ENCODE measurements at regions not wholly inside any gene's neighbourhood (a gene's known extent, or its start where the extent isn't known, plus 50 kb on each side); places are given as distances from the start of the nearest gene placed in this dataset.

DNA sequence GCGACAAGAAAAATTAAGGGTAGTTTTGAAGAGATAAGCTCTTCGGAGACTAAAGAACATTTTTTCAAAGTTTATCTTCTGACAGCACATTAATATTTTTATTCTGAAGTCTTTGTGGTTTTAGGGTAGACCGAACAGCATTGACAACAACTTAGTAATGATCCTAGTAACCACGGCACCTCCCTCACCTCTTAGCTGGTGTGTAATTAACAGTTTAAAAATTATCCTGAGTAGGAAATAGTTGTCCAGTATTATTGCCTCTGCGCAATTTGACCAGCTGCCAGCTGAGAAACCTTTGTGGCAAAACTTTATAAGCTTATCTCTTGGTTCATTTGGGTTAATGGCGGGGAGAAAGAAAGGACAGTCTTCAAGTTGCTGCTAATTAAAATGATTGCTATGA lies 213.6 kb downstream of the CBLL2 start:
- H3K9me3 ChIP-seq (ENCODE audit: severe bottlenecking) = no peaks in the 10 kb centered on the region
- TF ChIP-seq, protein P1, sequence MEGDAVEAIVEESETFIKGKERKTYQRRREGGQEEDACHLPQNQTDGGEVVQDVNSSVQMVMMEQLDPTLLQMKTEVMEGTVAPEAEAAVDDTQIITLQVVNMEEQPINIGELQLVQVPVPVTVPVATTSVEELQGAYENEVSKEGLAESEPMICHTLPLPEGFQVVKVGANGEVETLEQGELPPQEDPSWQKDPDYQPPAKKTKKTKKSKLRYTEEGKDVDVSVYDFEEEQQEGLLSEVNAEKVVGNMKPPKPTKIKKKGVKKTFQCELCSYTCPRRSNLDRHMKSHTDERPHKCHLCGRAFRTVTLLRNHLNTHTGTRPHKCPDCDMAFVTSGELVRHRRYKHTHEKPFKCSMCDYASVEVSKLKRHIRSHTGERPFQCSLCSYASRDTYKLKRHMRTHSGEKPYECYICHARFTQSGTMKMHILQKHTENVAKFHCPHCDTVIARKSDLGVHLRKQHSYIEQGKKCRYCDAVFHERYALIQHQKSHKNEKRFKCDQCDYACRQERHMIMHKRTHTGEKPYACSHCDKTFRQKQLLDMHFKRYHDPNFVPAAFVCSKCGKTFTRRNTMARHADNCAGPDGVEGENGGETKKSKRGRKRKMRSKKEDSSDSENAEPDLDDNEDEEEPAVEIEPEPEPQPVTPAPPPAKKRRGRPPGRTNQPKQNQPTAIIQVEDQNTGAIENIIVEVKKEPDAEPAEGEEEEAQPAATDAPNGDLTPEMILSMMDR (IDR thresholded peaks at IDR 0.05; ENCODE audit: low read depth, low read length) = no peak
- no peaks in the 10 kb centered on the region for H3K36me3 ChIP-seq
- H3K27me3 ChIP-seq (ENCODE audit: insufficient read depth, low read depth, severe bottlenecking) = no peaks in the 10 kb centered on the region
- no peak overlapping the region for H3K27ac ChIP-seq
- DNase-seq = no peak
- no peak overlapping the region for H3K4me3 ChIP-seq (ENCODE audit: low read depth, low read length)

DNA sequence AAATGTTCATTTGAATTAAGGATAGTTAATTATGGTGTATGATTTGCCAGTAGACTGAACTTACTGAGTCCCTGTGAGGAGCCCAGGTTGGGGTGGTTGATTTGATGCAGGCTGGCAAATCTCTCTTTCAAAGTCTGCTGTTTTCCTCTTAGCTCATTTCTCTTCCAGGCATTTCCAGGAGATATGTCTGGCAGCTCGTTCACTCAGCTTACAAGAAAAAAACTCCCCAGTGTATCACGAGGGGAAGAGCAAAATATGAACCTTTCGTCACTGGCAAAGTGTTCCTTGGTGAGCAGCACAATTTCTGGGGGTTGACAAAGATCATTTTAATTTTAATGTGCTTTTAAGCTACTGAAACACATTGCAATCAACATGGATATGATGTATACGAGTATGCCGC lies 244.2 kb downstream of the CBLL2 start:
- Histone ChIP-seq H3K36me3 (no peaks in the 10 kb centered on the region), H3K9me3 (ENCODE audit: severe bottlenecking) (no peaks in the 10 kb centered on the region), H3K27ac (no peak overlapping the region), H3K4me3 (ENCODE audit: low read depth, low read length) (no peak overlapping the region), H3K27me3 (ENCODE audit: insufficient read depth, low read depth, severe bottlenecking) (peaks cover 3% of the 10 kb centered on the region)
- TF ChIP-seq, protein P1 (IDR thresholded peaks at IDR 0.05; ENCODE audit: low read depth, low read length) = no peak
- no peak for DNase-seq

DNA sequence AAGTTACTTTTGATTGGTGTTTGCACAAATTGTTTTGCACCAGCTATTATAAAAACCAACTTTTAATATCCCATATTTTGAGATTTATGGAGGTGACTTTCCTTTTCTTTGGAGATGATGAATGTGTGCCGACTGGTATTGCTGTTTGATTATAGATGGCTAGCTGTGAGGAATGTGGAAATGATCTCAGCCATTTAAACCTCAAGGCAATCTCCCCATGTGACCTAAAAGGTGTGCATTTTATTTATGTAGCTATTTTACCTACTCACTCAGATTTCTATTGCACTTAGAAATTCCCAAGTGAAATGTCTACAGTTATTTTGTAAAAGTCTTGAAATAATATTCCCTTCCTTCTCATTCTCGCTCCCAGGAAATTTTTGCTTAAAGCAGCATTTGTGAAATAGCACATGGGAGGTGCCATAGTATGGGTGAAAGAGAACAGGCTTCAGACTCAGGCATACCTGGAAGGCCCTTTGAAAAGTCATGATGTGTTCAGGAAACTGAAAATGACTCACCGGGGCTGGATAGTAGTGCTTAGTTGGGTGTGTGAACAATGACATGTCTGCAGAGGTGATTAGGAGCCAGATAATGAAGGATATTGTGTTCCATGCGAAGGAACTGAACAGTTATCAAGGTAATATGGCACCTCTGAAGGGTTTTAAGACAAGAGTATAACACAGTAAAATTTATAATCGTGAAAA lies 247.6 kb downstream of the CBLL2 start:
- Histone ChIP-seq H3K27ac (no peak overlapping the region), H3K4me3 (ENCODE audit: low read depth, low read length) (no peak overlapping the region), H3K36me3 (no peaks in the 10 kb centered on the region), H3K9me3 (ENCODE audit: severe bottlenecking) (no peaks in the 10 kb centered on the region), H3K27me3 (ENCODE audit: insufficient read depth, low read depth, severe bottlenecking) (peaks cover 3% of the 10 kb centered on the region)
- TF ChIP-seq, protein P1 (IDR thresholded peaks at IDR 0.05; ENCODE audit: low read depth, low read length) = no peak
- no peak for DNase-seq

DNA sequence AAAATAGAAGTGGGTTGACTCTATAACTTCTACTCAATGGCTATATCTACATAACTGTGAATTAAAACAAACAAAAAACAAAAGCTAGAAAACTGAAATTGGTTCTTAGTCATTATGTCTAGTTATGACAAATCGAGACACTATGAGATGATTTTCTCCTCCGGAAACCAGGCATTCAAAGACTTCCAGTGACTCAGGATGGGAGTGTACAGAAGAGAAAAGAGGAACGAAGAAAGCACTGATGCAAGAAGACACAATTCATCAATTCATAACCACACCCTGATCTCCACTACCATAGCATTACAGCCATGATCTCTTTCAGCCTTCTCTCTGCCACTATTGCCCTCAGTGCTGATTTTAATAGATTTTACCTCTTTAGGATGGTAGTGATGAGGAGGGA lies 253.6 kb downstream of the CBLL2 start:
- Histone ChIP-seq H3K4me3 (ENCODE audit: low read depth, low read length) (no peak overlapping the region), H3K36me3 (no peaks in the 10 kb centered on the region), H3K27ac (no peak overlapping the region), H3K9me3 (ENCODE audit: severe bottlenecking) (no peaks in the 10 kb centered on the region), H3K27me3 (ENCODE audit: insufficient read depth, low read depth, severe bottlenecking) (no peaks in the 10 kb centered on the region)
- no peak for DNase-seq
- TF ChIP-seq, protein P1 (IDR thresholded peaks at IDR 0.05; ENCODE audit: low read depth, low read length) = no peak

DNA sequence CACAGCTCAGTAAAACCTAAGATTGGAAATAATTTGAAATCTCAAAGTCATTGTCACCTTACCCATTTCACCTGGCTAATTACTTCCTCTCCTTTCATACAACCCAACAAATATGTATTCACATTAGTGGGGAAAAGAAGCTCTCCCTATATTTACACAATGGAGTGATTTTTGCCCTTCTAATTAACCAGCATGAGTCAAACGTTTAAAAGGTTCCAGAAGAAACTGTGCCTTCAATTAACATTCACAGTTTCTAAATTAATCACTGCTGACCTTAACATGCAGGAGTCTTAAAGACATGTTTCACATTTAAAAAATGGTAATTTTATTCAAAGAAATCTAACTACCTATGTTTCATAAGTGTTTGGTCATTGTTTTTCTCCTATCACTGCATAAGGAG lies 254.6 kb downstream of the CBLL2 start:
- Histone ChIP-seq H3K4me3 (ENCODE audit: low read depth, low read length) (no peak overlapping the region), H3K27me3 (ENCODE audit: insufficient read depth, low read depth, severe bottlenecking) (no peaks in the 10 kb centered on the region), H3K9me3 (ENCODE audit: severe bottlenecking) (no peaks in the 10 kb centered on the region), H3K27ac (no peak overlapping the region), H3K36me3 (no peaks in the 10 kb centered on the region)
- TF ChIP-seq, protein P1 (IDR thresholded peaks at IDR 0.05; ENCODE audit: low read depth, low read length) = no peak
- DNase-seq = no peak

DNA sequence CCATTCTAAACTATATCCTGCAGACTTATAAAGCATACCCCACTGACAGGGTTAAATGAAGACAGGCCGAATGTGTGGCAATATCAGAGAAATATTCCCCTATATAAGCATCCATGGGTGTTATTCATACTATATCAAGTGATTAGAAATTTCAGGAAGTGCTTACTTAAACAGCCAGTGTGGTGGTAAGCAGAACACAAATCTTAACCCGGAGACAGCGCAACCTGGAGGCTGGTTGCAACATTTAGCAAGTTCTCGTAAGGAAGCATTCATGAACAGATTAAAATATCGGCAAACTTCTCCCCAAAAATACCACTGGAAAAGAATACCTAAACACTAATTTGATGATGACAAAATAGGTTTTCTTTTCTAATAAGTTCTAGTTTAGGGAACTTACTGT lies 261.2 kb downstream of the CBLL2 start:
- Histone ChIP-seq H3K9me3 (ENCODE audit: severe bottlenecking) (no peaks in the 10 kb centered on the region), H3K4me3 (ENCODE audit: low read depth, low read length) (no peak overlapping the region), H3K36me3 (no peaks in the 10 kb centered on the region), H3K27me3 (ENCODE audit: insufficient read depth, low read depth, severe bottlenecking) (no peaks in the 10 kb centered on the region), H3K27ac (no peak overlapping the region)
- DNase-seq = peak; percentile 8
- TF ChIP-seq, protein P1 (IDR thresholded peaks at IDR 0.05; ENCODE audit: low read depth, low read length) = no peak

All from WERI-Rb-1 (cell line).